ENCODE measurements at regions not wholly inside any gene's neighbourhood (a gene's known extent, or its start where the extent isn't known, plus 50 kb on each side); places are given as distances from the start of the nearest gene placed in this dataset.

GRCh38 chr7:127487381-127487780 lies 94.9 kb upstream of the ZNF800 start:
- no peak for TF ChIP-seq CTCF (conservative IDR thresholded peaks at IDR 0.05; ENCODE audit: low read length)
- no peak for TF ChIP-seq EZH2phosphoT487 (IDR thresholded peaks at IDR 0.05; ENCODE audit: borderline replicate concordance, low read depth, low read length)
